ENCODE measurements at regions not wholly inside any gene's neighbourhood (a gene's known extent, or its start where the extent isn't known, plus 50 kb on each side); places are given as distances from the start of the nearest gene placed in this dataset.
A peak's percentile ranks its signal among the peaks of the same experiment; 100 is the strongest.

- Mint-ChIP-seq H3K9me3 (no peaks in the 10 kb centered on the region), H3K27me3 (ENCODE audit: low read depth, poor library complexity) (peaks cover 36% of the 10 kb centered on the region), H3K27ac (no peak overlapping the region), H3K4me1 (peaks cover 13% of the 10 kb centered on the region), H3K4me3 (no peak overlapping the region), H3K36me3 (ENCODE audit: low read depth) (no peaks in the 10 kb centered on the region)
- no peak for DNase-seq
- TF ChIP-seq CTCF (IDR thresholded peaks at IDR 0.05) = no peak
Measured at GRCh38 chr2:71804281-71804751, 343.3 kb downstream of the CYP26B1 start.

DNA sequence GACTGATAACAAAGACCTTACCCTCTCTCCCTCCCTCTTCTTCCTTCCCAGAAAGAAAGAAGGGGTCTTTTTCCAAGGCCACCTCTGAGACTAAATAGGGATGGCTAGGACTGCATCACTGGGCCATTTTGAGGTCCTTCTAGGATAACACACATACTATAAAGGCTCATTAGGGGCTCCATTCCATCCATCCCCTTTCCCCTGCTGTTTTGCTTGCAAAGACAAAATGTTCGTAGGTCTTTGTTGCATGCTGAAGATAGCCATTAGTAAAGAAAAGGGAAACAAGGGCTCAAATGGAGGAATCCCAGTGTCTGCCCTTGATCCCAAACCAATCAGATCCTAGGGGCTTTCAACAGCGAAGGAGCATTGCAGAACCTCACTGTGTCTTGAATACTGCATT lies 344.3 kb downstream of the CYP26B1 start:
- TF ChIP-seq CTCF (IDR thresholded peaks at IDR 0.05) = no peak
- no peaks in the 10 kb centered on the region for H3K36me3 Mint-ChIP-seq (ENCODE audit: low read depth)
- H3K4me1 Mint-ChIP-seq = peaks cover 18% of the 10 kb centered on the region

GRCh38 chr2:71802556-71802955 lies 345.1 kb downstream of the CYP26B1 start:
- TF ChIP-seq CTCF (IDR thresholded peaks at IDR 0.05) = no peak
- Mint-ChIP-seq H3K4me3 (no peak overlapping the region), H3K36me3 (ENCODE audit: low read depth) (no peaks in the 10 kb centered on the region), H3K4me1 (peaks cover 22% of the 10 kb centered on the region), H3K9me3 (no peaks in the 10 kb centered on the region), H3K27me3 (ENCODE audit: low read depth, poor library complexity) (peaks cover 30% of the 10 kb centered on the region), H3K27ac (no peak overlapping the region)
- DNase-seq = no peak

More for the DNA sequence above, 344.3 kb downstream of the CYP26B1 start:
- Mint-ChIP-seq H3K27me3 (ENCODE audit: low read depth, poor library complexity) (peaks cover 33% of the 10 kb centered on the region), H3K9me3 (no peaks in the 10 kb centered on the region), H3K4me3 (no peak overlapping the region), H3K27ac (no peak overlapping the region)
- no peak for DNase-seq

DNA sequence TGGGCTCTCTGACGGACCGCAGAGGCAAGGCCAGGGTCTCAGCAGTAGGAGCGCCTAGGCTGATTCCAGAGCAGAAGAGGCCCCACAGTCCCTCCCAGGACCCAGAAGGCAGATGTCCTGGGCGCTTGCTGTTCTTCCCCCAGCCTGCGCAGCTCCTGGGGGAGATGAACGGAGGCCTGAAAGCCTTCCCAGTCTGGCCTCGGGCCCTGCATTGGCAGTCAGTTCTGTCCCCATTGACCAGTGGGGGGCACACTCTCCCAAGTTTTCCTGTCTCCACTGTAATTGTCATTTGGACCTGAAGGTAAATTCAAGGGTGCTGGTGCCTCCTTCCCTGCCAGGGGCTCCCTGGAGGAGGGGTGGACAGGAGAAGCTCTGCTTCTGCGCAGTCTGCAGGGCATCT lies 345.7 kb downstream of the CYP26B1 start:
- Mint-ChIP-seq H3K27me3 (ENCODE audit: low read depth, poor library complexity) (peaks cover 33% of the 10 kb centered on the region), H3K9me3 (no peaks in the 10 kb centered on the region), H3K36me3 (ENCODE audit: low read depth) (no peaks in the 10 kb centered on the region), H3K27ac (no peak overlapping the region), H3K4me1 (peaks cover 22% of the 10 kb centered on the region), H3K4me3 (no peak overlapping the region)
- TF ChIP-seq CTCF (IDR thresholded peaks at IDR 0.05) = peak; percentile 58
- DNase-seq = peak; percentile 66

DNA sequence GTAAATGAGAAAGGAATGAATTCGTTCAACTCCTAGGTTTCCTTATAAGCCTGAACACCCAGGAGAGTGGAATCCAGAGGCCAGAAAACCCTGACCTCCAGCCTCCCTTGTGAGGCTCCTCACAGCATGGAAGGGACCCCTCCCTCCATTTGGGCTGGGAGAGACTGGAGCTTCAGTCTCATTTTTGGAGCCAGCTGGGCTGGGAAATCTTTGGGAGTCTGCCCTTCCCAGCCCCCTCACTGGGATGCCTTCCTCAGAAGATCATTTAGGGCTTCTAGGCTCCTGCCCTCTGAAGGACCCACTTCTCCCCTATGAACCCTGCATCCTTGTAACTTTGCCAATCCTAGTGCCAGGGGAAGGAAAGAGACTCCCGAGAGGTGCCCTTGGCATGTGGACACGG lies 346.1 kb downstream of the CYP26B1 start:
- no peak for TF ChIP-seq CTCF (IDR thresholded peaks at IDR 0.05)
- H3K27me3 Mint-ChIP-seq (ENCODE audit: low read depth, poor library complexity) = peaks cover 37% of the 10 kb centered on the region
- no peak for DNase-seq
- no peak overlapping the region for H3K4me3 Mint-ChIP-seq
- peaks cover 22% of the 10 kb centered on the region for H3K4me1 Mint-ChIP-seq
- no peak overlapping the region for H3K27ac Mint-ChIP-seq
- H3K36me3 Mint-ChIP-seq (ENCODE audit: low read depth) = no peaks in the 10 kb centered on the region
- no peaks in the 10 kb centered on the region for H3K9me3 Mint-ChIP-seq

DNA sequence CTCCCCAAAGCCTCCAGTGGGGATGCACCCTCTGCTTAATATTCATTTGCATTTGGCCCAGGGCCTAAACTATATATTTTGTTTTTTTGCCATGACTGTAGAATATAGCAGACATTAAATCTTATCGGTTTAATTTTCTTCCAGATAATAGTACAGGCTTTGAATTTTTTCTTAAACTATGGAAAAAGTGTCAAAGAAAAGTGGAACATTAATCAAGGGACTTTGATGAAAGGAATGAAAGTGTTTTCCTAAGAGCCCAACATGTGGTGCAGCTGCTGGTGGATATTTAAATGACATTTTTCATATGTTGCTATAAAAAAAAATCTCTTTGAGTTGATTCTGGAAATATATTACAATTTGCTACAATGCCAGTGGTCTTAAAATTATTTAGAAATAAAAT lies 346.8 kb downstream of the CYP26B1 start:
- peaks cover 44% of the 10 kb centered on the region for H3K27me3 Mint-ChIP-seq (ENCODE audit: low read depth, poor library complexity)
- H3K27ac Mint-ChIP-seq = no peak overlapping the region
- H3K4me1 Mint-ChIP-seq = peaks cover 22% of the 10 kb centered on the region
- H3K4me3 Mint-ChIP-seq = no peak overlapping the region
- H3K9me3 Mint-ChIP-seq = no peaks in the 10 kb centered on the region
- DNase-seq = no peak
- H3K36me3 Mint-ChIP-seq (ENCODE audit: low read depth) = no peaks in the 10 kb centered on the region
- TF ChIP-seq CTCF (IDR thresholded peaks at IDR 0.05) = no peak

Data from nephron progenitor cell (in vitro differentiated cells).